NCI-H2227 (cell line): ENCODE measurements at regions not wholly inside any gene's neighbourhood (a gene's known extent, or its start where the extent isn't known, plus 50 kb on each side); places are given as distances from the start of the nearest gene placed in this dataset.

ENCODE experiments used
- DNase-seq: peaks from one replicate; lab custom pipeline; 2025; ENCODE audit not compliant: unreplicated experiment; lab: John Stamatoyannopoulos, UW

- no peak for DNase-seq
Observed at GRCh38 chr20:4560667-4561066, 125.6 kb upstream of the PRNP start.

- DNase-seq: no peak
Observed at GRCh38 chr20:4559906-4560305, 126.3 kb upstream of the PRNP start.

DNA sequence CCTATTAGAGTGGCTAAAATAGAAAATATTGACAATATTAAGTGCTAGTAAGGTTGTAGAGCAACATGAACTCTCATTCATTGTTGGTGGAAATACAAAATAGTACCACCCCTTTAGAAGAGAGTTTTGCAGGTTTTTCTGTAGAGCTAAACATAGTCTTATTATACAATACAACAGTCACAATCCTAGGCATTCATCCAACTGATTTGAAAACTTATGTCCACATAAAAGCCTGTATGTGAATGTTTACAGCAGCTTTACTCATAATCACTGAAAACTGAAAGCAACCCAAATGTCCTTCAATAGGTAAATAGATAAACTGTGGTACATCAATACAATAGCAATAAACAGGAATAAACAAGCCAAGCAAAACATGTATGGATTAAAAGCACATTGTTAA, 127.2 kb upstream of the PRNP start:
- no peak for DNase-seq

- no peak for DNase-seq
Observed at GRCh38 chr20:4556781-4557180, 129.5 kb upstream of the PRNP start.

GRCh38 chr20:4555188-4555890, 130.9 kb upstream of the PRNP start:
- no peak for DNase-seq

GRCh38 chr20:4554346-4554745, 131.9 kb upstream of the PRNP start:
- DNase-seq: no peak

DNA sequence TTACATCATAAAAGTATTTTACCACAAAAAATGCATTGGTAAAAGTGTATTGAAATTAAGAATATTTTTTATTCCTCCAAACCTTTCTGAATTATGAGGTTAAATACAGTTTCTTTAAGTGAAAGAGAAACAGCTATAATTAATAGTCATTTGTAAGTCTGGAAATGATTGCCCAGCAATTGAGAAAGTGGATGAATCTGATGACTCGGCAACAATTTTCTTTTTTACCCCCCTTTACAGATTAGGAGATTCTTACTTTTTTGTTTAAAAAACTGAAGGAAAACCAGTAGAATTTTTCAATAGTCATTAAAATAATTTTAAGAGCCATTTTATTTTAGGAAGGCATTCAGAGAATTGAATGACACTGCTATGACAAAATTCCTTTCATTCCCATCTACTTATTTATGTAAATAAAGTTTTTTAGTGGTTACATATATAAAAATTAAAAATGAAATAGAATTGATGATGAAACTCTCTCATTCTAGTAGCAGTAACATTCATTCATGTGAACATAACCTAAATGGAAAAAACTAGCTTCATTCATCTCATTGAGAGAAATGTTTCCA, 134.1 kb upstream of the PRNP start:
- no peak for DNase-seq

DNA sequence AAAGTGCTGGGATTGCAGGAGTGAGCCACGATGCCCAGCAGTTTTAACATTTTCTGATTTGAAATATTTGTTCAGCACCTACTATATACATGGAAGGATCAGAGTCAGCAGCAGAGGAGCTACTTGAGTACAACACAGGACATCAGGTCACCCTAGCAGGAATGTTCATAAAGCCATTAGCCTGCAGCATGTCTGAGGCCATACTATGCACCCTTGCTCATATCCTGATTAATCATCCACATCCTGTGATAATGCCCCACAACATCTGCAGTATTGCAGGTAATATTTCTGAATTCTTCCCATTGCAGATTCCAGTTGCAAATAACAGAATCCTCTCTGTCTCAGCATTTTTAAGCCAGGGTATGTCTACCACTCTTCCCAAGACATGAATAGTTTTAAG, 135.5 kb upstream of the PRNP start:
- DNase-seq: no peak

GRCh38 chr20:4549711-4550259, 136.5 kb upstream of the PRNP start:
- no peak for DNase-seq

DNA sequence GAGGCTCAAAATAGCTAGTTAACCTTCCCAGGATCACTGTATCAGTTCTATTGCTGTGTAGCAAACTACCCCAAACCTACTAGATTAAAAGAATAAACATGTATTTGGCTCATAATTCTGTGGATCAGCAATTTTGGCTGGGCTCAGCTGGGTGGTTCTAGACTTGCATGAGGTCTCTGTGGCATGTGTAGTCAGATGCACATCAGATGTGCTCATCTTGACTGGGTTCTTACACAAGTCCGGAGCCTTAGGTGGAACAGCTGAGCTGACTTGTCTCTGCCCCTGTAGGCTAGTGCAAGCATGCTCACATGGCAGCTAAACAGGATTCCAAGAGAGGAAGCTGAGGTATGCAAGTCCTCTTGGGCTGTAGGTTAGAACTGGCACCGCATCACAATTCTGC, 137.7 kb upstream of the PRNP start:
- DNase-seq: no peak

- DNase-seq: no peak
Observed at GRCh38 chr20:4546786-4547185, 139.5 kb upstream of the PRNP start.

DNA sequence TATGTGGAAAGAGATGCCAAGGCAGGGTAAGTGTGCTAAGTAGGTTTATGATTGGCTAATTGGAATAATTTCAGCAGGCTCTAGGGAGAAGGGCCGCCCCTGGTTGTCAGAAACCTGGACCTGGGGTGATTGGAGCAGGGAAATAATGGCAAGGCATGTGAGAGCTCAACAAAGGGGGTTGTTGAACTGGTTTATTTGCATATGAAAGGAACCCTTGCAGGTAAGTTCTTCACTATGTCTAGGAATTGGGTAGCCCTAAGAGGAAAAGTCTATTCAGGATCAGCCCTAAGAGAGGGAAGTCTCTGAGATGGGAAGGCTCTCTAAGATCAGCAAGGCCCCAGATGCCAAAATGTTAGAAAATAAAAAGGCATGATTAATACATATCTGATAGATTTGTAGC, 139.9 kb upstream of the PRNP start:
- no peak for DNase-seq

DNA sequence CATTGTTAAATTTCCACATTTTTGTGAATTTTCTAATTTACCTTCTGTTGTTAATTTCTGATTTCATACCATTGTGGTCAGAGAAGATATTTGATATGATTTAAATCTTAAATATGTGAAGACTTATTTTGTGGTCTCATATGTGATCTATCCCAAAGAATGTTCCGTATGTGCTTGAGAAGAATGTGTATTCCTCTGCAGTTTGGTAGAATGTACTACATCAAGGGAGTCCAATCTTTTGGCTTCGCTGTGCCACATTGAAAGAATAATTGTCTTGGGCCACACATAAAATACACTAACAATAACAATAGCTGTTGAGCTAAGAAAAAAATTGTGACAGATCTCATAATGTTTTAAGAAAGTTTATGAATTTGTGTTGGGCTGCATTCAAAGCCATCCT, 140.7 kb upstream of the PRNP start:
- DNase-seq: no peak

- no peak for DNase-seq
Observed at GRCh38 chr20:4544765-4545164, 141.5 kb upstream of the PRNP start.

- no peak for DNase-seq
Observed at GRCh38 chr20:4542270-4542669, 144.0 kb upstream of the PRNP start.

- DNase-seq: no peak
Observed at GRCh38 chr20:4534315-4534714, 151.9 kb upstream of the PRNP start.

- DNase-seq: no peak
Observed at GRCh38 chr20:4533368-4534133, 152.7 kb upstream of the PRNP start.

DNA sequence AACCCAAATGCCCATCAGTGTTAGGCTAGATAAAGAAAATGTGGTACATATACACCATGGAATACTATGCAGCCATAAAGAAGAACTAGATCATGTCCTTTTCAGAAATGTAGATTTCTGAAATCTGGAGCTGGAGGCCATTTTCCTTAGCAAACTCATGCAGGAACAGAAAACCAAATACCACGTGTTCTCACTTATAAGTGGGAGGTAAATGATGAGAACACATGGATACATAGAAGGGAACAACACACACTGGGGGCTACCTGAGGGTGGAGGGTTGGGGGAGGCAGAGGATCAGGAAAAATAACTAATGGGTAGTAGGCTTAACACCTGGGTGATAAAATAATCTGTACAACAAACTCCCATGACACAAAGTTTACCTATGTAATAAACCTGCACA, 153.5 kb upstream of the PRNP start:
- no peak for DNase-seq

GRCh38 chr20:4524792-4525191, 161.5 kb upstream of the PRNP start:
- DNase-seq: no peak

DNA sequence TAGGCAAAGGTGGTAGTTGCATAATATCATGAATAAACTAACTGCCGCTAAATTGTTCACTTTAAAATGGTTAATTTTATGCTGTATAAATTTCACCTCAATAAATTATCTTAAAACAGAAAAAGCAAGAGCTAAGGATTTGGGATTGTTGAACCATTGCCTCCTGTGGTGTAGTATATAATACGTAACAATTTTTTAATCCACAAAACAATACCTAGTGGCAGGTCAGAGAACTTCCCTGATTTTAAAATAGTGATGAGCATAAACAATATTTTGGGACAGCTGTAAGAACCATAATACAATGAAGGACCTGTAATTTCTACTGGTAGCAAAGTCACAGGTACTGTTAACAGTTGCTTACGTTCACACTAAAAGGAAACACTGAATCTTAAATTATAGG, 161.9 kb upstream of the PRNP start:
- no peak for DNase-seq

DNA sequence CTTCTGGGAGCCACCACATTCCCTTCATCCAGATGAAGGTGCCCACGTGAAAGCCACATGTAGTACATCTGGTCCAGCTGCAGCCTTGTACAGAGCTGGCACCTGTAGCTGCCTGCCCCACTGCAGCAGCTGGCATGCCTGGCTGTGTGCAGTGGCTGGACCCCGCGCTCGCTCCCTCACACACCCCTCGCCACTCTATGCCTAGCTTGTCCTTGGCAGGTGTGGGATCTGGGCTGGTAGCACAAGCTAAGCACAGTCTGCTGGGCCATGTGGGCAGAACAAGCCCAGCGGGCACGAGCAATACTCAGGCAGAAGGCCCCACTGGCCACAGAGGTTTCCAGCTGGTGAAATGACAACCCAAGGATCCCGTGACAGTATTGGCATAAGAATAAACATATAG, 163.9 kb upstream of the PRNP start:
- no peak for DNase-seq
